ENCODE measurements at regions not wholly inside any gene's neighbourhood (a gene's known extent, or its start where the extent isn't known, plus 50 kb on each side); places are given as distances from the start of the nearest gene placed in this dataset.
"Not testable (repeated sequence)": the region's sequence is repeated elsewhere in the genome, so short reads cannot be mapped to it uniquely, and the experiment has no call there.

DNA sequence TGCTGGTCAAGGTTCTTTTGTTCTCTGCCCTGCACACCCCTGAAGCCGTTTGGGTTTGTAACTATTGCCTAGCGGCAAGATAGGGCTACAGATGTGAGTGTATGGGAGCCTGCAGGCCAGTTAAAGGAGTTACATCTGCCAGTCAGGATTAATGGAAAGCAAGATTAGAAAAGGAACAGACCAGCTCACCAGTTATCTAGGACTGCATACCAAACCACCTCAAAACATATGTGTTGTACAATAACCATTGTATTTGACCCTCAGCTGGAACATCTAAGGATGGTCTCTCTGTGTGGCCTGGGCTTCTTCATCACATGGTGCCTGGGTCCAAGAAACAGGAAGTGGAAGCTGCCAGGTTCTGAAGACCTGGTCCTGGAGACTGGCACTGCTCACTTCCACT, 52.5 kb upstream of the FBXO28 start:
- DNase-seq, result no peak

DNA sequence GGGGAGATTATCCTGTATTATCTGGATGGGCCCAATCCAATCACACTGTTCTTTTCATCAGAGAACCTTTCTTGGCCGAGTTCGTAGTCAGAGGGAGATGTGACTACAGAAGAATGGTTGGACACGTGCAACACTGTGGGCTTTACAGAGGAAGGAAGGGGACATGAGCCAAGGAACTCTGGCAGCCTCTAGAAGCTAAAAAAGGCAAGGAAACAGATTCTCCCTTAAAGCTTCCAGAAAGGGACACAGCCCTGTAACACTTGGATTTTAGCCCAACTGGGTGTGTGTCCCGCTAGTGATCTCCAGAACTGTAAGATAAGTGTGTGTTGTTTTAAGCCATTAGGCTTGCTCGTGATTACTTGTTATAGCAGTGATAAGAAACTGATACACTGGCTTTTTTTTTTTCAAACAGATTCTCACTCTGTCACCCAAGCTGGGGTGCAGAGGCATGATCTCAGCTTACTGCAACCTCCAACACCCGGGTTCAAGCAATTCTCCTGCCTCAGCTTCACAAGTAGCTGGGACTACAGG, 53.9 kb upstream of the FBXO28 start:
- DNase-seq, result no peak

DNA sequence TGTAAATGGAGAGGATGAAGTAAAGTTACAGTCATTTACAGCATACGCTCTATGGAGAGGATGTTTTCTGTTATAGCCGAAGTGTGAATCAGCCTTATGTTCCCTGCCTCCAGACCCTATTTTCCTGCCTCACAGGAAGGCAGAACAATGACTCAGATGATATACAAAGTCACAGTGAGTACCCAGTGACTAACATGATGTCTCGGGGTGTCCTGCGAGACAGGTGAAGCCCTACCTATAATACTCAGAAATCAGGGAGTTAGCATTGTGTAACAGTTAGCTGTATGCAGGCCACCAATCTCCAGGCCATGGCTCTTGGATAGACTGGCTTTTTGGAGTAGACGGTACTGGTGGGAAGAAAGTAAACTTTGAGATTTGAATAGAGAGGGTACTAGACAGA, 55.6 kb upstream of the FBXO28 start:
- no peak for DNase-seq

DNA sequence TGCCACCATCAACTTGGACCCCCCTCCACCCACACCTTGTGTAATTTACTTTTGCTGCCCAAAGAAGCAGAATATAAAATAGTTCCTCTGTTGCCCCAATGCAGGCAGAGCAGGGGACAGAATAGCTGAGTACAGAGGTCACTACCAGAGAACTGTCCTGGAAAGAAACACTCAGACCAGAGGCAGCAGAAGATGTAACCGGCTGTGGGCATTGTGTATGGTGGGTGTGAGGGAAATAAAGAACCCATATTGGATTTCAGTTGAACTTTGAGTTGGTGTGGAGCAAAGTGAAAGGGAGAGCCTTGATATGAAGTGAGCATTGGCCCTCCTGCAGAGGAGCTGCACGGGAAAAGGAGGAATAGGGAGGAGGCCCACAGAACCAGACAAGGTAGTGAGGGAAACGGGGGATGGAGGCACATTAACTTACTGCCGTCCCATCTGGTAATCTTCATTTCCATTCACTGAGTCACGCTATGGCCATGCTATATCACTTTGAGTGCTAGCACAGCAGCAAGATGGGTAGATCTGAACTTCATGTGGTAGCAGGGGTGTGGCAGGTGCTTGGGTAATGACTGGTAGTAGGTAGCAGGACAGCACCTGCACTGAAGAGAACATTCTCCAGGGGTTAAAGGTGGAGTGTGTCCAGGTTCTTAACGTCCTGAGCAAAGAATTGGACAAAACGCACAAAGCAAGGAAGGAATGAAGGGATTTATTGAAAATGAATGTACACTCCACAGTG, 56.3 kb upstream of the FBXO28 start:
- DNase-seq, result no peak

DNA sequence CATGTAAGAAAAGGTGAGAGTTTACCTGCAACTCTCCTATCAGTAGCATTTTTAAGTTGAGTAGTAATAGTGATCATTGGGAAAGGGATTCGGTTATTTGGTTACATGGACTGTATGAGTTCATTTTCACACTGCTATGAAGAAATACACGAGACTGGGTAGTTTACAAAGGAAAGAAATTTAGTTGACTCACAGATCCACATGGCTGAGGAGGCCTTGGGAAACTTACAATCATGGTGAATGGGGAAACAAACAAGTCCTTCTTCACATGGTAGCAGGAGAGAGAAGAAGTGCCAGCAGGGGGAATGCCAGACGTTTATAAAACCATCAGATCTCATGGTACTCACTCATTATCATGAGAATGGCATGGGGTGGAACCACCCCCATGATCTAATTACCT, 59.3 kb upstream of the FBXO28 start:
- DNase-seq, result no peak

DNA sequence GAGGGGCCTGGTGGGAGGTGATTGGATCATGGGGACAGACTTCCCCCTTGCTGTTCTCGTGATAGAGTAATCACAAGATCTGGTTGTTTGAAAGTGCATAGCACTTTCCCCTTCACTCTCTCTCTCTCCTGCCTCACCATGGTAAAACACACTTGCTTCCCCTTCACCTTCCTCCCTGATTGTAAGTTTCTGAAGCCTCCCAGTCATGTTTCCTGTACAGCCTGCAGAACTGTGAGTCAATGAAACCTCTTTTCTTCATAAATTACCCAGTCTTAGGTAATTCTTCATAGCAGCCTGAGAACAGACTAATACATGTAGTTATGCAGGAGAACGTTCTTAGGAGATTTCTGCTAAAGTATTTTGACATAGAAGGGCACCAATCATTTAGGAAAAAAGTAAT, 59.9 kb upstream of the FBXO28 start:
- no peak for DNase-seq

DNA sequence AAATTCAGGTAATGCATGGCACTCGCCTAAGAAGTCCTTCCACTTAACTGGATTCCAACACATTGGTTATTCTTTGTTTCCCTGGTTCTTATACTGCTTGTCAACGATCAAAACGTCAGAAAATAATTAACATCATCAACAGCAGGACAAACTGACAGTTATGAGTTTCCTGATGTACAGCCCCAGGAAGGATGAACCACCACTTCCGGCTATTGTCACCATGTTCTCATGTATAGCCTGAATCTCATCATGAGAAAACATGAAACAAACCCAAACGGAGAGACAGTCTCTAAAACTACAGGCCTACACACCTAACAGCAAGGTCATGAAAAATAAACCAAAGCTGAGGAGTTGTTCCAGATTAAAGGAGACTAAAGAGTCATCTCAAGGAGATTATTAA, 60.5 kb upstream of the FBXO28 start:
- no peak for DNase-seq

DNA sequence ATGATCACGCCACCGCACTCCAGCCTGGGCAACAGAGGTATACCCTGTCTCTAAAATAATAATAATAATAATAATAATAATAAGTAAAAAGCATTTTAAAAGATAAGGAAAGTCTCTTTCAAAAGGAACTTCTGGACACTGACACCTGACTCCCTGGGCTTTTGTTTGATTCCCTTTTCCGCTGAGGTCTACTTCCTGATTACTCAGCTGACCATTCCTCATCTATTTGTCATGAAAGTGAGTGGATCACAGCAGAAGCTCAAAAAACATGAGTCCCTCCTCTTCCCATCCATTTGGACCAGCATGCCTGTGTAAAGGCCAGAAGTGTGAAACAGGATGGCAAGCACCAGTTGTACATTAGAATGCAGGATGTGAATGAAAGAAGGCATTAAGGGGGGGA, 61.1 kb upstream of the FBXO28 start:
- no peak for DNase-seq

DNA sequence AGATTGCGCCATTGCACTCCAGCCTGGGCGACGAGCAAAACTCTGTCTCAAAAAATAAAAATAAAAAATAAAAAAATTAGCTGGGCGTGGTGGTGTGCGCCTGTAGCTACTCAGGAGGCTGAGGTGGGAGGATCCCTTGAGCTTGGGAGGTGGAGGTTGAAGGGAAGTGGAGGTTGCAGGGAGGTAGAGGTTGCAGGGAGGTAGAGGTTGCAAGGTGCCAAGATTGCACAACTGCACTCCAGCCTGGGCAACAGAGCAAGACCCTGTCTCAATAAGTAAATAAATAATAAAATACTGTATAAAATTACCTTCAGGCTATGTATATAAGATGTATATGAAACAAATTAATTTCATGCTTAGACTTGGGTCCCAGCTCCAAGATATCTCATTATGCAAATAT, 62.1 kb upstream of the FBXO28 start:
- not testable (repeated sequence) for DNase-seq

DNA sequence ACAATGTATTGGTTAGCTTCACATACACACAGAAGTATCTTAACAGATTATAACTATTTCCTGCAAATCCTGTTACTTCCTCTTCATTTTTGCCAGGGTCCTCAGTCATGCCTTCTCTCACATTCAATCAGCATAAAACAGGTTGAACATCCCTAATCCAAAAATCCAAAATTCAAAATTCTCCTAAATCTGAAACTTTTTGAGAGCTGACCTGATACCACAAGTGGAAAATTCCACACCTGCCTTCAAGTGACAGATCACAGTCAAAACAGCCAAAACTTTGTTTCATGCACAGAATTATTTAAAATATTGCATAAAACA, 62.9 kb upstream of the FBXO28 start:
- DNase-seq, result no peak

DNA sequence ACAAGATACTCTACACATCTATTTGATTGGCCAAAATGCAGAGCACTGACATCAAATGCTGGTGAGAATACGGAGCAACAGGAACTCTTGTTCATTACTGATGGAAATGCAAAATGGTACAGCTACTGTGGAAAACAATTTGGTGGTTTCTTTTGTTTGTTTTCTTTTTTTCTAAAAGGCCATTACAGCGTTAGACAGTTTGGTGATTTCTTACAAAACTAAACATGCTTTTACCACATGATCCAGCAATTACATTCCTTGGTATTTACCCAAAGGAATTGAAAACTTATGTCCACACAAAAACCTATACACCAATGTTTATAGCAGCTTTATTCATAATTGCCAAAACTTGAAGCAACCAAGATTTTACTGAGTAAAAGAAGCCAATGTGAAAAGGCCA, 66.4 kb upstream of the FBXO28 start:
- DNase-seq, result no peak

DNA sequence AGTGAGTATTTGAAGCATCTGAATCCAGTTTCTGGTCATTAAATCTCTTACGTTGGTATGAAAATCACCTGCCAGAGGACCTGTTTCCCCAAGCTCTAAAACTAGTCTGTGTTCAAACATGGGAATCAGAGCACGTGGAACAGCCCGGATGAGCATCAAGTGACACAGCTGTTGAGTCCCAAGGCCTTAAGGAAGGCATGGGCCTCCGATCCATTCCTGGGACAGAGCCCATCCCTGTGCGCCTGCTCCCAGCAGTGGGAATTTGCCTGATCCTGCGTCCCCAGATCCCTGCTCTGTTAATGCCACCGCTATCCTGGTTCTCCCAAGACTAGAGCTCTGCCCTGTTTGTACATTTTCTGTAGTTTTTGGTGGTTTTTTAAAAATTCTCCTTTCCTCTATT, 68.4 kb upstream of the FBXO28 start:
- DNase-seq, result no peak

DNA sequence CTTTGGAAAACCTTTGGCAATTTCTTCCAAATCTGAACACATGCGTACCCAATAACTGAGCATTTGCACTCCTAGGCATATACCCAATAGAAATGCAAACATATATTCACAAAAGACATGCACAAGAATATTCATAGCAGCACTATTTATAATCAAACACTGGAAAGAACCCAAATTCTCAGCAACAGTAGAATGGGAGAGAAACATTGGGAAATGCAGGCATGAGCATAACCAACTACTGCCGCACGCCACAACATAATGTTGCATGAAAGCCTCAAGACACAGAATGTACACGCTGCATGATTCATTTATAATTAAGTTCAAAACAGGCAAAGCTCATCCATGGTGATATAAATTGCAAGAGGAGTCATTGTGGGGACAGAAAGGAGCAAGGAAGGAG, 69.5 kb upstream of the FBXO28 start:
- no peak for DNase-seq

DNA sequence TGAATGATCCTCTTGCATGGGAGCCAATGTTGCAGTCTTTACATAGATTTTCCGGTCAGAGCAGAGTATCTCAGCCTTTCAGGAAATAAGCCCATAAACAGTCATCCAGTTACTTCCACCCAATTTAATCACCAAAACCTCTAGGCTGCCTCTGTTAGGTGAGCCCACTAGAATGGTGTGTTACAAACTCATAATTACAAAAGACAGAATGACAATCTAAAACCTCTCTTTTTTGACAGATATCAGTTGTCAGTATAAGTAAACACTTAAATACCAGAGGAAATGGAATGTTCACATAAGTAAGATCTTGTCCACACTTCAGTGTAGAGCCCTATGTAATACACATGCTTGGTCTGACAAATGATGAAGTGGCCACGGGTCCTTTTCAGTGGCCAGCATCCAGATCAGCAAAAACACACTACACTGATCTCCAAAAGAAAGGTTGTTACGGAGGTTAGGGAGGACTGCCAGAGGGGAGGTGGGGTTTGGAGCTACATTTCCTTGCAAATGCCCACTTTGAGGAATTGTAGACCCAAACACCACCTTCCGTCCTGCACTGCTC, 71.3 kb upstream of the FBXO28 start:
- DNase-seq, result no peak

DNA sequence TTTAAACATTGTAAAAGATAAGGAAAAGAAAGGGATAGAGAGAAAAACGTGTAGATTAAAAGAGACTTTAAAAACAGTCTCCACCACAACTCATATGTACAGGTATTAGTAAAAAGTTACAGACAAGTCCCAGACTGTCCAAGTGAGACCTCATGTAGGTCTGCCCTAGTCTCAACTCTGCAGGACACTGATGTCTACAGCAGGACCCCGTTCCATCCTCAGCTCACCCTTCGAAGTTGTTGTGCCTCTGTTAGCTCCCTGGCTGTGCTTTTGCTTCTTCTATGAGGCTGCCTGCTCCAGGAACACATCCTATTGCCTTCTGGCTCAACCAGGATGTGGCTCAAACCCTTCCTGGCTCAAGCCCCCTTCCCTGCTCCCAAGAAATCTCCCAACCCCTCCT, 72.9 kb upstream of the FBXO28 start:
- no peak for DNase-seq

DNA sequence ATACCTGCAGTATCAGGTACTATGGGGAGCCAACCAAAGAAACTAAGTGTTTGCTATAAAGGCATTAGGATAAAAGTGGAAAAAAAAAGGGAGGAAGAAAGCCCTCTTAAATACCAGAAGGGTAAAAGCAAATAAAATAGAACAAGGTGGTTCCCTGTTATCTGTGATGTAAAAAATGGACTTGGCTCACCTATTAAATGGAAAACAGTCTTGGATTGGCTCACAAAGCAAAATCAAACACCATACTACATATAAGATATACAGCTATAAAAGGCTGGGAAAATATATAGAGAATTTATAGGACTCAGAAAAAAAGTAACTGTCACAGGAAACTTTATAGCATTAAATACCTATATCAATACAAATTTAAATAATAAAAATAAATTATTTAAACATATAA, 73.5 kb upstream of the FBXO28 start:
- DNase-seq, result not testable (repeated sequence)

DNA sequence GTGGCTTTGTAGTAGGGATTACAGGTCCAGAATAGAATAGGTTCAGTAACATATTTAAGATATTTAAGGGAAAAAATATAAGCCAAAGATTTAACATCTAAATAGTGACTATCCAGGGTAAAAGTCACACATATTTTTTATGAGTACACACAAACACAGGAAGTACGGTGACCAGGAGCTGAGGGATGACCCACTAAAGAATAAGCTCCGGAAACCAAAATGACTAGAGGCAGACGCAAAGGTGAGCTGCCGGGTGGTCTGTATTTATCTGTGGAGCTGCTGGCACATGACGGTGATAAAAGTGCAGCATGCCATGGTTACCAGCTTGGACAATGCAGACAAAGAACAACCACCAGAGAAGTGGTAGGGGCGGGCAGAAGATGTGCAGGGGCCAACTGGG, 73.9 kb upstream of the FBXO28 start:
- DNase-seq, result not testable (repeated sequence)

DNA sequence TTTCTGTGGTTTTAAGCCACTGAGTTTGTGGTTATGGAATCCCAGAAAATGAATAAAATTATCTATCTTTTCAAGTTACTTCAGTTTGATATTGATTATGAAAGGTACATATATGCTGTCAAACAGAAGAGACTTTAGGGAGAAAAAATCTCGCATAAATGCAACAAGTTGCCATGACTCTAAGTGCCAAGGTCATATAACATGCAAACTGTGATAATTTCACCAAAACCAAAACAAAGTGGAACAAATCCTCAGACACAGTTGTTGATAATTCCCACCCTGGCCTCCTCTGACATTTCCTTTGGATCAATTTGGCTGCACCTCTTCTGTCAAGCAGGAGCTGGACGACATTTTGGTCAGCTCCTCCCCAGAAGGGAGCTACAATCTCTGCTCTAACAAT, 75.1 kb upstream of the FBXO28 start:
- not testable (repeated sequence) for DNase-seq

DNA sequence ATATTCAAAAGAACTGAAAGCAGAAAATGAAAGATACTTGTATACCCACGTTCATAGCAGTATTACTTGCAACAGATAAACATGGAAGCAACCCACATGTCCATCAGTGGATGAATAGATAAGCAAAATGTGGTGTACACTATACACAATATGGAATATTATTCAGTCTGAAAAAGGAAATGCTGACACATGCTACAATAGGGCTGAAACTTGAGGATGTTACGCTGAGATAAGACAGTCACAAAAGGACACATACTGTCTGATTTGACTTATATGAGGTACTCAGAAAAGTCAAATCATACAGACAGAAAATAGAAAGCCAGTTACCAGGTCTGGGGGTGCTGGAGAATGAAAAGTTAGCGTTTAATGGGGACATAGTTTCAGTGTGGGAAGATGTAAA, 76.5 kb upstream of the FBXO28 start:
- not testable (repeated sequence) for DNase-seq

DNA sequence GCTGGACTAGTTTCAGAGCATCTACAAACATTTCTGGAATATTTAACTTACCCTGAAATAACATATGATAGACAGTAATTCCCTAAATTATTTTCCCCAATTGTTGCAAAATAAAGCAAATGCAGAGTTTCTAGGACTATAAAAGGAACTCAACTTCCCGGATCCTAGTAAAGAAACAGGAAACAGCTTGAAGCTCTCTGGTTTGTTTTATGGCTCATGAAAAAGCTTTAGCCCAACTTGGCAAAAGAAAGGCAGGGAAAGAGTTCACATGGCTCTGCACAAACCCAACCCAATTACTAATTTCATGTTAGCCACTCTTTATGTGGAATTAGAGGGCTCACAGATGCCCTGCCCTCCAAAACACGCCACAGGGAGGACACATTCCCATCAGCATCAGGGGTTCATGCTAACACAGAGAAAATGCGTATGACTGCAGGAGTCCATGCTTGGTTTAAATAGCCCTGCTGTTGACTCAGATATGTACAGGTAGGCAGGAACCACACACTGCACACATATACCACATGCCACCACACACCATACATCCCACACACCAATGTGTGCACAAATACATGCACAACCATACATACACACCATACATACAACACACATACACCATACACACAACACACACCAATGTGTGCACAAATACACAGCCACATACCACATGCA, 81.2 kb upstream of the FBXO28 start:
- not testable (repeated sequence) for DNase-seq

DNA sequence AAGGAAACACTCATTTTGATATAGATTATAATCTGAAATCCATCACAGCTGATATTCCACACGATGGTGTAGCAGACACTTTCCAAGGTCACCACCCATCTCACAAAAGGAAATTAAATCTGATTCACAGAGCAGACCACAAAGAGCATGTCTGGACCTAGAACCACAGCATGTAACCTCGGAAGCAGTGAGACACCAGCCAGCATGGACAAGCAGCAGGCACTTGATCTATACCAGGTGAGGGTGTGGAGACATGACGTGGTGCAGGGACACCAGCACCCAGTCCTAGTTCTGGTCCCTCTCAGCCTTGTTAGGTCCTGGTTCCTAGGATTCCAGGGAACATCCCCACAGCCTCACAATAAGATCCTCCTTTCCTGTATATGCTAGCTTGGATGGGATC, 81.9 kb upstream of the FBXO28 start:
- not testable (repeated sequence) for DNase-seq

DNA sequence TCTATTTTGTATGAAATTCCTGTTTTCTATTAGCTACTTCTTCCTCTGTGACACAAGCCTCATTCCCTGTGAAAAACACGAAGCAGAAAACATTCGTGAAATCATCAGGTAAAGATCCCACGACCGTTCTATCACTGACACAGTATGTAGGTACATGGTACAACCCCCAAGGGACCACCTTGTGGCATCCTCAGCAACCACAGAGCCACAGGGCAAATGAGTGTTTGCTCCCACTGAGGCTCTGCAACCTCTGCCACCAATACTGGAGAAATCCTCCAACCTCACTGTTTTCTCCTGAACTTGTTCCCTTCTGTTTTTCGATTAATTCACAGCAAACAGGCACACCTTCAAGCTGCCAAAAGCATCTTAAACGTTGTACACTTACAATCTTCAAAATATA, 83.7 kb upstream of the FBXO28 start:
- DNase-seq, result not testable (repeated sequence)

DNA sequence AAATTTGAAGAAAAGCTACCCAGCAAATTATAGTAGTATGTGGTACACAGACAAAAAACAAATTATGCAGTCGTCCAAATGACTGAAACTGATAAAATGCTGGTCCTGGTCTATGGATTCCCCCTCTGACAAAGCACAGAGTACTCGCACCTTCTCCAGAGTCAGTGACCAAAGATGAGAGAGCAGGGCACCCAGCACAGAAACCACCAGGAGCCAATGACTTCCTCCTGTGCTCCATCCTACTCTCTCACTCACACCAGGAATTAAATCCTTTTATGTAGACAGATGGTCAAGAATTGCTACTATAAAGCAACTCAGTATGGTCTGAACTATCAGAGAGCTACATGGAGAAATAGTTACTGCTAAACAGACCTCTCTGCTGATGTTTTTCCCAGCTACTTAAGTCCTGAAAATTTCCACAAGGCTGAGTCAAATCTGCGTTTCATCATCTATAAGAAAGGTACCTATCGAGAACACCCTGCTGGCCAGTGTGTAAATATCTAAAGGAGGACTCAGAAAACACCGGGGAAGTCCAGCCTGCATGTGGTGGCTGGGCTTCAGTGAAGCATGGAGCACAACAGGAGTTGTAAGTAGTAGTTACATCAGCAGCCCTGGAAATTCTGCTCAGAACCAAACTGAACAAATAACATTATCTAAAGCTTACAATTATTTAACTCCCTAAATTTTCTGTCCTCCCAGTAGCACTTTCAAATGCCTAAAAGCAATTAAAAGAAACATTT, 84.5 kb upstream of the FBXO28 start:
- not testable (repeated sequence) for DNase-seq

DNA sequence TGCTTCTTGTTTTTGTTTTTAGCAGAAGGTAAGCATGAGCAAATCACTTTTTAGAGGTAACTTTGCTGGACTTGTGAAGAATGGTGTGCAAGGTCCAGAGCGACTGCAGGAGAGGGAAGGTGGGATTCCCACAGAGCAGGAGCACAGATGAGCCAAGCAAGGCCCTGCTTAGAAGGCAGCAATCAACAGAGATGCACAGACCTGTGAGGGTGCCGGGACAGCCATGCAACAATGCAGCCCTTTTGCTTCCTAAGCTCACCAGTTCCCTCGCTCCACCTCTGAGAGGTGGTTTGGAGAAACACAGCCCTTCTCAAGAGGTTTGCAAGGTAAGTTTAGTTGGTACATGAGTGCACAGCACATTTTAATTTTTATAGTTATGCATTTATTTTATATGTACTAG, 85.1 kb upstream of the FBXO28 start:
- DNase-seq, result not testable (repeated sequence)
